SU-DHL-6 (cell line): ENCODE measurements at regions not wholly inside any gene's neighbourhood (a gene's known extent, or its start where the extent isn't known, plus 50 kb on each side); places are given as distances from the start of the nearest gene placed in this dataset.

ENCODE experiments used
- H2AFZ ChIP-seq: fragments of 200-600 bp; sonication (generic); 2 replicates; pipeline ENCODE4 v1.6.1; 2014; ENCODE audit warnings: low read depth, mild to moderate bottlenecking, moderate library complexity, mixed read lengths, antibody characterized with exemption, low read length; ENCODE audit not compliant: severe bottlenecking
- H3F3A ChIP-seq: fragments of 200-600 bp; shearing (Covaris generic); 2 replicates; pipeline ENCODE4 v1.6.0; 2016; ENCODE audit warnings: antibody characterized with exemption, mild to moderate bottlenecking; ENCODE audit not compliant: insufficient read depth
- H3K27ac ChIP-seq: fragments of 200-600 bp; sonication (generic); 2 replicates; pipeline ENCODE4 v1.5.1; 2016; ENCODE audit warnings: low read depth, mild to moderate bottlenecking, low read length, moderate library complexity, mixed read lengths
- H3K27me3 ChIP-seq: fragments of 200-600 bp; sonication (generic), shearing (Covaris generic); 2 replicates; pipeline ENCODE4 v1.6.0; 2014; ENCODE audit warnings: mild to moderate bottlenecking, low read length
- H3K36me3 ChIP-seq: fragments of 200-600 bp; sonication (generic); 2 replicates; pipeline ENCODE4 v1.6.1; 2014; ENCODE audit warnings: mild to moderate bottlenecking, low read length, mixed read lengths
- H3K4me2 ChIP-seq: fragments of 300-600, 200-600 bp; shearing (Covaris generic), sonication (generic); 2 replicates; pipeline ENCODE4 v1.6.0; 2014; ENCODE audit warnings: low read length, low read depth, mild to moderate bottlenecking; ENCODE audit not compliant: poor library complexity, severe bottlenecking
- H3K4me3 ChIP-seq: fragments of 200-600 bp; sonication (generic); 2 replicates; pipeline ENCODE4 v1.5.1; 2014; ENCODE audit warnings: antibody characterized with exemption, low read length, mild to moderate bottlenecking, mixed read lengths; ENCODE audit not compliant: insufficient read depth, poor library complexity, severe bottlenecking
- H3K79me2 ChIP-seq: fragments of 200-600 bp; sonication (generic); 2 replicates; pipeline ENCODE4 v1.6.1; 2014; ENCODE audit warnings: mild to moderate bottlenecking, low read length, moderate library complexity; ENCODE audit not compliant: insufficient read depth
- H3K9ac ChIP-seq: fragments of 200-600 bp; sonication (generic); 2 replicates; pipeline ENCODE4 v1.7.0; 2014; ENCODE audit warnings: mild to moderate bottlenecking, low read length
- H3K9me2 ChIP-seq: fragments of 200-600 bp; sonication (generic); replicated peaks from 2 replicates; pipeline ENCODE4 v1.6.1; 2014; ENCODE audit warnings: low read length; ENCODE audit not compliant: insufficient read depth
- H3K9me3 ChIP-seq: fragments of 200-600 bp; sonication (generic); 2 replicates; pipeline ENCODE4 v1.6.1; 2014; ENCODE audit warnings: low read length, mixed read lengths; ENCODE audit not compliant: insufficient read depth
- H4K20me1 ChIP-seq: fragments of 200-600 bp; sonication (generic); 2 replicates; pipeline ENCODE4 v1.6.1; 2014; ENCODE audit warnings: low read depth, mild to moderate bottlenecking, antibody characterized with exemption, low read length, moderate library complexity, mixed read lengths
- CTCF ChIP-seq: fragments of 200-600 bp; sonication (generic); IDR thresholded peaks from one replicate; pipeline ENCODE4 v1.5.1; 2017; ENCODE audit warnings: antibody characterized with exemption, mild to moderate bottlenecking, low read length, moderate library complexity; ENCODE audit not compliant: insufficient read depth, poor library complexity, severe bottlenecking
- EZH2phosphoT487 ChIP-seq: fragments of 200-600 bp; sonication (generic), shearing (Covaris generic); conservative IDR thresholded peaks from 2 replicates; pipeline ENCODE4 v1.6.1; 2018; ENCODE audit warnings: mild to moderate bottlenecking, antibody characterized with exemption, low read length, moderate library complexity, mixed read lengths

- no peaks in the 10 kb centered on the region for H3K27me3 ChIP-seq
- H3K36me3 ChIP-seq = no peaks in the 10 kb centered on the region
- H3K4me2 ChIP-seq = no peak overlapping the region
- no peak overlapping the region for H3K4me3 ChIP-seq
- no peak for TF ChIP-seq EZH2phosphoT487
- TF ChIP-seq CTCF = no peak
- no peaks in the 10 kb centered on the region for H3K9me3 ChIP-seq
- H3K9ac ChIP-seq = no peak overlapping the region
- no peaks in the 10 kb centered on the region for H3F3A ChIP-seq
- H4K20me1 ChIP-seq = no peaks in the 10 kb centered on the region
- no peaks in the 10 kb centered on the region for H3K79me2 ChIP-seq
- no peaks in the 10 kb centered on the region for H3K9me2 ChIP-seq
- no peak overlapping the region for H2AFZ ChIP-seq
- no peak overlapping the region for H3K27ac ChIP-seq
Measured at GRCh38 chr12:132398386-132398991, 69.1 kb upstream of the GALNT9 start.

GRCh38 chr12:132397934-132398385 lies 68.6 kb upstream of the GALNT9 start:
- H3K4me3 ChIP-seq = no peak overlapping the region
- no peaks in the 10 kb centered on the region for H3K9me3 ChIP-seq
- H3K9me2 ChIP-seq = no peaks in the 10 kb centered on the region
- no peak overlapping the region for H3K4me2 ChIP-seq
- H3K36me3 ChIP-seq = no peaks in the 10 kb centered on the region
- no peak overlapping the region for H3K27ac ChIP-seq
- no peaks in the 10 kb centered on the region for H3K27me3 ChIP-seq
- TF ChIP-seq CTCF (no peak), EZH2phosphoT487 (no peak)
- no peaks in the 10 kb centered on the region for H3K79me2 ChIP-seq
- H3F3A ChIP-seq = no peaks in the 10 kb centered on the region
- H4K20me1 ChIP-seq = no peaks in the 10 kb centered on the region
- H3K9ac ChIP-seq = no peak overlapping the region
- no peak overlapping the region for H2AFZ ChIP-seq

GRCh38 chr12:132397152-132397933 lies 68.0 kb upstream of the GALNT9 start:
- Histone ChIP-seq H3K27me3 (no peaks in the 10 kb centered on the region), H3K4me2 (no peak overlapping the region), H3K79me2 (no peaks in the 10 kb centered on the region), H3K9me3 (no peaks in the 10 kb centered on the region), H4K20me1 (no peaks in the 10 kb centered on the region), H3F3A (no peaks in the 10 kb centered on the region), H3K27ac (no peak overlapping the region), H2AFZ (no peak overlapping the region), H3K4me3 (no peak overlapping the region), H3K9ac (no peak overlapping the region), H3K9me2 (no peaks in the 10 kb centered on the region), H3K36me3 (no peaks in the 10 kb centered on the region)
- no peak for TF ChIP-seq CTCF
- no peak for TF ChIP-seq EZH2phosphoT487
